HCT116 (cell line): ENCODE measurements at regions not wholly inside any gene's neighbourhood (a gene's known extent, or its start where the extent isn't known, plus 50 kb on each side); places are given as distances from the start of the nearest gene placed in this dataset.

Experiments used
- ATAC-seq: fragments of 200-7000 bp; cut with Tn5 transposase; 2 replicates; pipeline ENCODE4 v1.9.1; 2020; ENCODE audit warnings: mild to moderate bottlenecking, moderate library complexity
- BruUV-seq: library from RNA; stranded (reverse); fragments of 400-500 nt; replicated peaks from 2 replicates; lab custom pipeline; 2021; lab: Mats Ljungman, UMichigan
- CTCF ChIA-PET: fragments of 300-600 bp; sonication (Branson Sonifier 250); formaldehyde crosslinking; loops from one replicate; lab custom pipeline; 2021; ENCODE audit warnings: antibody characterized with exemption; lab: Charles Lee
- POLR2A ChIA-PET: fragments of 300-600, 350-600 bp; sonication (Branson Sonifier 250); formaldehyde crosslinking; loops from one replicate; lab custom pipeline; 2021; ENCODE audit warnings: antibody characterized with exemption; lab: Charles Lee
- RAD21 ChIA-PET, 2 experiments: fragments of 300-600 bp; sonication (Branson Sonifier 250); formaldehyde crosslinking; loops; one replicate each; lab custom pipeline; 2023; ENCODE audit warnings: low total read pairs in 2 of 2; ENCODE audit not compliant: uncharacterized antibody in 2 of 2, unreplicated experiment in 2 of 2, low non-redundant PET in 1 of 2; lab: Charles Lee
- DNase-seq: peaks from one replicate; pipeline ENCODE4 v3.0.0-alpha.2; 2010; ENCODE audit warnings: low read depth, low spot score
- H2AFZ ChIP-seq: fragments of 200-600 bp; shearing (Covaris generic), sonication (generic); 2 replicates; pipeline ENCODE4 v1.6.1; 2017; ENCODE audit warnings: low read depth, mixed run types, mixed read lengths, antibody characterized with exemption, low read length; ENCODE audit not compliant: poor library complexity, severe bottlenecking
- H3K27ac ChIP-seq: 2 replicates; pipeline ENCODE4 v1.5.1; 2012; ENCODE audit warnings: low read depth, low read length
- H3K27me3 ChIP-seq: fragments of 200-600 bp; sonication (generic); 2 replicates; pipeline ENCODE4 v1.6.1; 2016; ENCODE audit warnings: mixed run types, low read length, mixed read lengths; ENCODE audit not compliant: insufficient read depth
- H3K36me3 ChIP-seq, 2 experiments: fragments of 200-500 bp in 1 of 2; fragments of 200-600 bp in 1 of 2; sonication (Bioruptor generic) in 1 of 2; sonication (generic) in 1 of 2; 2 replicates each; pipeline versions ENCODE4 v1.5.1 to v1.6.1; 2014 to 2016; ENCODE audit warnings: low read length in 2 of 2, inconsistent platforms in 1 of 2, mixed read lengths in 1 of 2, mixed run types in 1 of 2; ENCODE audit not compliant: insufficient read depth in 2 of 2, control insufficient read depth in 1 of 2
- H3K4me1 ChIP-seq, 2 experiments: fragments of 200-600 bp in 1 of 2; sonication (generic) in 1 of 2; 2 replicates each; pipeline versions ENCODE4 v1.5.1 to v1.6.1; 2012 to 2017; ENCODE audit warnings: low read length in 2 of 2, inconsistent platforms in 1 of 2, mild to moderate bottlenecking in 1 of 2, mixed read lengths in 1 of 2, mixed run types in 1 of 2, moderate library complexity in 1 of 2; ENCODE audit not compliant: insufficient read depth in 2 of 2, control insufficient read depth in 1 of 2
- H3K4me2 ChIP-seq: fragments of 200-600 bp; sonication (generic); 2 replicates; pipeline ENCODE4 v1.6.1; 2017; ENCODE audit warnings: mixed run types, low read length, mixed read lengths
- H3K4me3 ChIP-seq, 2 experiments: fragments of 200-600 bp in 1 of 2; sonication (generic) in 1 of 2; replicated peaks in 1 of 2; 2 replicates each; pipeline ENCODE4 v1.5.1; 2011 to 2016; ENCODE audit warnings: low read length in 2 of 2, control low read depth in 1 of 2, low read depth in 1 of 2, mild to moderate bottlenecking in 1 of 2, mixed read lengths in 1 of 2, mixed run types in 1 of 2
- H3K79me2 ChIP-seq: fragments of 200-600 bp; sonication (generic); 2 replicates; pipeline ENCODE4 v1.6.1; 2017; ENCODE audit warnings: mild to moderate bottlenecking, mixed run types, low read length, moderate library complexity, mixed read lengths; ENCODE audit not compliant: insufficient read depth
- H3K9ac ChIP-seq: fragments of 200-600 bp; sonication (generic); 2 replicates; pipeline ENCODE4 v1.6.1; 2016; ENCODE audit warnings: low read length, mixed read lengths
- H3K9me2 ChIP-seq: fragments of 200-600 bp; sonication (generic), shearing (Covaris generic); 2 replicates; pipeline ENCODE4 v1.6.1; 2017; ENCODE audit warnings: mixed run types, mild to moderate bottlenecking, moderate library complexity; ENCODE audit not compliant: insufficient read depth
- H3K9me3 ChIP-seq, 2 experiments: fragments of 200-500 bp in 1 of 2; fragments of 200-600 bp in 1 of 2; sonication (Bioruptor generic) in 1 of 2; sonication (generic) in 1 of 2; 2 replicates each; pipeline ENCODE4 v1.6.1; 2014 to 2017; ENCODE audit warnings: low read length in 2 of 2, mixed read lengths in 2 of 2, inconsistent platforms in 1 of 2, low read depth in 1 of 2, mild to moderate bottlenecking in 1 of 2, mixed run types in 1 of 2, moderate library complexity in 1 of 2; ENCODE audit not compliant: control insufficient read depth in 1 of 2, insufficient read depth in 1 of 2
- H4K20me1 ChIP-seq: fragments of 200-600 bp; sonication (generic), shearing (Covaris generic); 2 replicates; pipeline ENCODE4 v1.6.1; 2017; ENCODE audit warnings: mixed run types, mild to moderate bottlenecking, moderate library complexity; ENCODE audit not compliant: insufficient read depth
- CTCF ChIP-seq, 3 experiments: fragments of 200-600 bp in 1 of 3; sonication (generic) in 1 of 3; IDR thresholded peaks in 2 of 3; conservative IDR thresholded peaks in 1 of 3; 2 replicates each; pipeline ENCODE4 v1.5.1; 2012 to 2017; ENCODE audit warnings: low read depth in 2 of 3, low read length in 2 of 3, antibody characterized with exemption in 1 of 3, borderline replicate concordance in 1 of 3, control low read depth in 1 of 3, mild to moderate bottlenecking in 1 of 3, mixed read lengths in 1 of 3, mixed run types in 1 of 3, moderate library complexity in 1 of 3; ENCODE audit not compliant: insufficient read depth in 1 of 3
- EZH2 ChIP-seq: fragments of 200-600 bp; sonication (generic); IDR thresholded peaks from 2 replicates; pipeline ENCODE4 v1.6.1; 2017; ENCODE audit warnings: antibody characterized with exemption, mixed run types
- RAD21 ChIP-seq: IDR thresholded peaks from 2 replicates; pipeline ENCODE4 v1.6.1; 2012; ENCODE audit warnings: low read depth, mild to moderate bottlenecking
- REST ChIP-seq: IDR thresholded peaks from 2 replicates; pipeline ENCODE4 v1.6.1; 2012; ENCODE audit warnings: low read depth
- SIN3A ChIP-seq: IDR thresholded peaks from 2 replicates; pipeline ENCODE4 v1.6.1; 2012; ENCODE audit warnings: low read depth
- SRF ChIP-seq: IDR thresholded peaks from 2 replicates; pipeline ENCODE4 v1.6.1; 2012; ENCODE audit warnings: low read depth
- ZNF274 ChIP-seq: fragments of 200-500 bp; sonication (Bioruptor generic); IDR thresholded peaks from 2 replicates; pipeline ENCODE4 v1.6.1; 2014; ENCODE audit warnings: mild to moderate bottlenecking, low read depth, low read length, inconsistent platforms
- intact Hi-C: fragments of 100-400 bp; cut with micrococcal nuclease; formaldehyde crosslinking; loops from 2 replicates; pipeline ENCODE4 v1.10.0; 2022

GRCh38 chrX:6852121-6852520 lies 295.4 kb upstream of the STS start (continued):
- TF ChIP-seq REST (no peak), EZH2 (no peak)

GRCh38 chrX:6851140-6851539 lies 296.4 kb upstream of the STS start:
- CTCF ChIA-PET = no interaction called here
- no TSS peak for BruUV-seq

GRCh38 chrX:6849716-6850414 lies 297.6 kb upstream of the STS start:
- RAD21 ChIA-PET = no interaction called here
- BruUV-seq = no TSS peak
- DNase-seq = no peak
- no peak for TF ChIP-seq SRF
- no peak for TF ChIP-seq REST
- no peak for TF ChIP-seq ZNF274
- TF ChIP-seq CTCF (IDR thresholded peaks at IDR 0.05 in 2 of 3, conservative IDR thresholded peaks at IDR 0.05 in 1 of 3; ENCODE audit: borderline replicate concordance in 1 of 3, insufficient read depth in 1 of 3, low read depth in 2 of 3, low read length in 2 of 3) = no peak
- no peak for TF ChIP-seq RAD21
- TF ChIP-seq SIN3A = no peak

More at GRCh38 chrX:6851140-6851539, 296.4 kb upstream of the STS start:
- no peaks in the 10 kb centered on the region for H3K9me3 ChIP-seq
- no peaks in the 10 kb centered on the region for H3K36me3 ChIP-seq
- ATAC-seq (no peak), DNase-seq (no peak)
- POLR2A ChIA-PET = no interaction called here
- RAD21 ChIA-PET = no interaction called here
- intact Hi-C loops = no loop called here
- no peaks in the 10 kb centered on the region for H3K9me2 ChIP-seq
- H2AFZ ChIP-seq = no peak overlapping the region
- no peaks in the 10 kb centered on the region for H3K79me2 ChIP-seq
- no peak overlapping the region for H3K4me2 ChIP-seq
- H3K9ac ChIP-seq = no peak overlapping the region
- H4K20me1 ChIP-seq = no peaks in the 10 kb centered on the region
- no peaks in the 10 kb centered on the region for H3K27me3 ChIP-seq
- no peak overlapping the region for H3K4me3 ChIP-seq
- TF ChIP-seq SIN3A = no peak
- TF ChIP-seq, all 23 proteins: peak for 0
- Histone ChIP-seq H3K27ac (no peak overlapping the region), H3K4me1 (no peaks in the 10 kb centered on the region)

More at GRCh38 chrX:6849716-6850414, 297.6 kb upstream of the STS start:
- Histone ChIP-seq H3K36me3 (no peaks in the 10 kb centered on the region), H4K20me1 (no peaks in the 10 kb centered on the region), H3K9me2 (no peaks in the 10 kb centered on the region), H2AFZ (no peak overlapping the region), H3K4me3 (no peak overlapping the region), H3K9me3 (no peaks in the 10 kb centered on the region), H3K79me2 (no peaks in the 10 kb centered on the region), H3K4me2 (no peak overlapping the region), H3K27ac (no peak overlapping the region), H3K9ac (no peak overlapping the region), H3K4me1 (no peaks in the 10 kb centered on the region), H3K27me3 (no peaks in the 10 kb centered on the region)
- intact Hi-C loops = no loop called here
- ChIA-PET CTCF (no interaction called here), POLR2A (no interaction called here)
- ATAC-seq = no peak
